Right renal pelvis (tissue), 4 donors: ENCODE measurements at regions not wholly inside any gene's neighbourhood (a gene's known extent, or its start where the extent isn't known, plus 50 kb on each side); places are given as distances from the start of the nearest gene placed in this dataset.

Experiments used
- DNase-seq, 4 donors: peaks; one replicate each; pipeline ENCODE4 v3.0.0-alpha.2; 2013; ENCODE audit warnings: low read depth in 4 of 4, low spot score in 3 of 4, missing footprints in 1 of 4

GRCh38 chr14:71321574-71322315 lies 414.5 kb downstream of the PCNX1 start:
- DNase-seq = peak; percentile 31 to 44 (median 37)

DNA sequence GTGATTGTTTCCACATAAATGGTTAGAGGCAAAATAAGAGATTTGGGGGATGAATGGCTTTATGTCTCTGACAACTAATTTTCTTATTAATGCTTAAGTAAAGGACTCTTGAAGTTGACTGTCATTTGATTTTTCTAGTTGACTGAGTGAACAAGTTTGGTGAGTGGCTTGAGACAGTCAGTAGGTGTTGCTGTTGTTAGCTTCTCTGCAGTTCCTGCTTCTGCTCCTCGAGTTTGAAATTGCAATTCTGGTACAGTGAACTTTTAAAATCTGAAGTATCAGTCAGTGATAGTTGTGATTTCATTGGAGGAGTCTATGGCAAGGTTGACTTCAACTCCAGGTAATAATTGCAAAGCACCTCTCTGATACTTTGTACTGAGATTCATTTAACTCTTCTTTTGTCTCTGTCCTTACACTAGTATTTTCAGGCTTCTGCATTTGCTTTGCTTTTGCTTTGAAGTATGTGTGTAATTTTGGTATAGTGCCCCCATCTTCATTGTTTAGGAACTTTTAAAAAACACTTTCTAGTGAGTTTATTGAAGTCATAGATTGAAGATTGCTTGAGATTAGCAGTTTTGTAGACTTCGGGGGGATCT lies 415.5 kb downstream of the PCNX1 start:
- peak in 3 of 4 donors; percentile 12 to 49 (median 29) for DNase-seq

DNA sequence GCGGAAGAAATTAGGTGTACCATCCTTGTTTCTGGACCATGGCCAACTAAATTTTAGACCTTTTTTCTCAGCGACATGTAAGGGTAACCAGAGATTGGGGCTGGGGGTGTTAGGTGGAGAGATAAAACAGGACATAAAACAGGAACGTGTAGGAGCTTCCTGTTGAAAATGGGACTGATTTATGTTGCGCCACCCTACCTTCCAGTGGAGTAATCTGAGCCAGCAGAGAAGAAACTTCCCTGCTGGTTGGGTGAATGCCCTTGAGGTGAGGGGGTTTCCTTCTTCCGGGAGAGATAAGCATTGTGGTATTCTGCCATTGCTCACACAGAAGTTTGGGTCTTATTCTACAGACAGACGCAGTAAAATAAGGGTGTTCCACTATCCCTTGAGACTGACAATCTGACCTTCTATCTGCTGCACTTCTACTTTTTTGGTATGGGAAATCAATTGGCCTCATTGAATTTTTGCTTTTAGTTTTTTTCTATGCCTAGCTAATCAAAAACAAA lies 417.6 kb downstream of the PCNX1 start:
- DNase-seq = peak in 3 of 4 donors; percentile 13 to 43 (median 20)

GRCh38 chr14:71327691-71328090 lies 420.4 kb downstream of the PCNX1 start:
- no peak for DNase-seq

GRCh38 chr14:71328183-71328582 lies 420.9 kb downstream of the PCNX1 start:
- DNase-seq = no peak

DNA sequence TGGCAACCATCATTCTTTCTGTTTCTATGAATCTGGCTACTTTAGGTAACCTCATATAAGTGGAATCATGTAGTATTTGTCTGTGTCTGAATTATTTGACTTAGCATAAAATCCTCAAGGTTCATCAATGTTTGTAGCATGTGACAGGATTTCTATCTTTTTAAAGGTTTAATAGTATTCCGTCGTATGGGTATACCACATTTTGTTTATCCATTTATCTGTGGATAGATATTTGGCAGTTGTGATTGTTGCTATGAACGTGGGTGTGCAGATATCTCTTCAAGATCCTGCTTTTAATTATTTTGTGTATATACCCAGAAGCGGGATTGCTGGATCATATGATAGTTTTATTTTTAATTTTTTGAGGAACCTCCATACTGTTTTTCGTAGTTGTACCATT lies 421.7 kb downstream of the PCNX1 start:
- DNase-seq = no peak

- no peak for DNase-seq
Measured at GRCh38 chr14:71331403-71331802, 424.1 kb downstream of the PCNX1 start.

- no peak for DNase-seq
Measured at GRCh38 chr14:71332476-71332875, 425.2 kb downstream of the PCNX1 start.

- no peak for DNase-seq
Measured at GRCh38 chr14:71333705-71334104, 426.4 kb downstream of the PCNX1 start.

DNA sequence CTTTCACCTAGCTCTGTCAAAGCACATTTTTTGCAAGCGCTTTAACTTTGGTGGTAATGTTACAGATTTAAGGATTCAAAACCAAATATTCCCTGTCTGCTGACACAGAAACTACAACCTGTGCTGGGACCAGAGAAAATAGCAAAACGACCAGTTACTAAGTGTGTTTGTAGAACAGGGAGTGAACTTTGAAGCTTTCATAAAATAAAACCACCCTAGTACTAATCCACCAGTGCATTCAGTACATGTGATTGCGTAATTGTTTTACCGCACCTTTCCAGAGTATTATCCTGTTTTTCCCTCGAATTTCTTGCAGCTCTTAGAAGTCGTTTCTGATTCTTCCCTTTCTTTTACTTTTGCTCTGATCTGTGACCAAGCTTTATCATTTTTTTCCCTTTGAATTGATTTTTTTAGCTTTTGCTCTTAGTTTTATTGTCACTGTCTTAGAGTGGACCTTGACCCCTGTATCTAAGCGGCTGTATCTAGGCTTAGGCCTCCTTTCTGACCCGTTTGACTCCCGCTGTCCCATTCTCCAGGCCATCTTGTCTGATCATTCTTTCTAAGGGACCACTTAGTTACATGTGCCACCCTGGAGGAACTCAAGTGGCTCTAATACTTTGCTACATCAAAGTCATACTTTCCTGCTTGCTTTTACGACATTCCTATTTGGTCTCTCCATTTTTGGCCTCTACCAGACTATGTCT lies 429.4 kb downstream of the PCNX1 start:
- DNase-seq = no peak

DNA sequence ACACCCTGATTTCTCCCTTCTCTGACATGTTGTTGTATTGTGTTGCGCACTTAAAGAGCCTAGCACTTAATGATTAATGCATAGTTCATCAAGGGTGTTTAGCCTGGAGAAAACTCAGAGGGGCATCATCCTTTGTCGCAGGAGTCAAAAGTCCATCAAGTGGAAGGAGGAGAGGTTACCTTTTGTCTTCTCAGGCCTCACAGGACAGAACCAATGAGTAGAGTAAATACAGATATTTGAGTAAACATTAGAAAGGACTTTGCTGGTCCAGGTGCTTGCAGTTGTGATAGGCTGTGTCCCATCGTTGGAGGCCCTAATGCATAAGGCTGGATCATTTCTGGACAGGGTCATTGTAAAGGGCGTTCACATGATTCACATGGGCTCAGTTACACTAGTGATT lies 430.9 kb downstream of the PCNX1 start:
- DNase-seq = no peak

DNA sequence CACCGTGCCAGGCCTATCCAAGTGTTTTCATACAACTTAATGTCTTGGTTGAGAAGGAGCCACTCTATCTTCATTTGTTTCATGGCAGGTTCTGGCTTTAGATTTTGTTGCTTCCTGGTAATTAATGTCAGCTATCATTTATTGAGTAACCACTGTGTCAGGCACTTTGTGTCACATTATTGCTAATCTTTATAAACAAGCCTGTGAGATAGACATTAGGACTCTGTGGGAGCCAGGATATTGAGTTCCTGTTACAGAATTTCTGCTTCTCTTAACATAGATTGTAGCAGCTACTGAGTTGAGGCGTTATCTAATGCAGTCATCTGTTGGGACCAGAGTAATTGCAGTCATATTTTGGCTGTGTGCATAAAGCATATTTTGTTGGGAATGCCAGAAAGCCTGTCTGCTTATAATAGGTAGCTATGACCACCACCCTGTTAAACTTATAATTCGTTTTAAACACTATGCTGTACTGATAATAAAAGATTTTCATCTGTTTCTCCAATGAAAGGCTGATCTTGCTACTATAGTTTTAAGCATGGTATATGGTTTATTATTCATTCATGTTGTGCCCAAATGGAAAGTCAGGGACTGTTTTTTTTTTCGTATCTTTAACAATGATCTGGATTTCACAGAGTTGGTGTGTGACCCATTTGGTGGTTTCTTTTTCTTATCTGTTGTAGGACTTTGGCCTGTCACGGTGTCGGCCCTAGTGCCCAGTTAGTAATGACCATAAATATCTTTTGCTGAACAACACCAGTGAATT lies 432.6 kb downstream of the PCNX1 start:
- DNase-seq = no peak

DNA sequence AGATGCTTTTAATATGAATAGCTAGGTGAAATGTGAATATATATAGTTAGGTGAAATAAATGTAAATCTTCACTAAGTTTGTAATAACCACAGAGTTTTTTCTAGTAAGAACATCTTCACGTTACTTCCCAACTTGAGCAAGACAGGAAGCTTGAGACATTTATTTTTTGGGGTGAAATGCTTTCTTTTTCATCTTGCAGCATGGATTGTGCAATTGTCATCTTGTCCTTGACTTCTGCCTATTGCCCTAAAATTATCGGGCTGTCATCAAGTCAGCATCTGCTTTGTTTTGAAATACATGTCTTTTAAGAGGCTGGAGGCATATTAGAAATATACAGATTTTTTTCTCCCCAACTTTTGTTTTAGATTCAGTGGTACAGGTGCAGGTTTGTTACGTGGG lies 433.9 kb downstream of the PCNX1 start:
- DNase-seq = no peak

DNA sequence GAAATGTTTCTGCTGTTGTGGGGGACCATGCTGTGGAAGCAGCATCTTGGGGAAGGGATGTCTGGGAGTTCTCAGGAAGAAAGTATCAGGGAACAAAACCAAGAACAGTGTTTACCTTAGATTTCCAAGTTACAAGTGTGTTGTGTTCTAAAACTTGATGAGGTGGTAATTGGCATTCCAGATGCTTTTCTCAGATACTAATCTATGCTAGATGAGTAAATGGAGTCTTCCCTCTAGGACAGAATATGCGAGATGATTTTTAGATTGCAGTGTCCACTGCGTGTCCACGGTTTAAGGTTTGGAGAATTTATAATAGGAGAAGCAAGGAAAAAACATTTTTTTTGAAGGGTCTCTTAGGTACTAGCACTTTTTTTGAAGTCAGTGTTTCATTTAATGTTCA lies 436.5 kb downstream of the PCNX1 start:
- DNase-seq = no peak

- no peak for DNase-seq
Measured at GRCh38 chr14:71344506-71344905, 437.2 kb downstream of the PCNX1 start.

DNA sequence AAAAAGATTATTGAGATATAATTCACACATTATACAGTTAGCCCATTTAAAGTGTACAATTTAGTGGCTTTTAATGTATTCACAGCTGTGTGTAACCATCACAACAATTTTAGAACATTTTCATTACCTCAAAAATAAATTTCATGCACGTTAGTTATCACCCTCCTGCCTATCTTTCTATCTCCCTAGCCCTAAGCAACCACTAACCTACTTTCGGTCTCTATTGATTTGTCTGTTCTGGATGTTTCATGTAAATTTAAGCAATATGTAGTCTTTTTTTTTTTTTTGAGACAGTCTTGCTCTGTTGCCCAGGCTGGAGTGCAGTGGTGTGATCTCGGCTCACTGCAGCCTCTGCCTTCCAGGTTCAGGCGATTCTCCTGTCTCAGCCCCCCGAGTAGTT lies 439.4 kb downstream of the PCNX1 start:
- no peak for DNase-seq

DNA sequence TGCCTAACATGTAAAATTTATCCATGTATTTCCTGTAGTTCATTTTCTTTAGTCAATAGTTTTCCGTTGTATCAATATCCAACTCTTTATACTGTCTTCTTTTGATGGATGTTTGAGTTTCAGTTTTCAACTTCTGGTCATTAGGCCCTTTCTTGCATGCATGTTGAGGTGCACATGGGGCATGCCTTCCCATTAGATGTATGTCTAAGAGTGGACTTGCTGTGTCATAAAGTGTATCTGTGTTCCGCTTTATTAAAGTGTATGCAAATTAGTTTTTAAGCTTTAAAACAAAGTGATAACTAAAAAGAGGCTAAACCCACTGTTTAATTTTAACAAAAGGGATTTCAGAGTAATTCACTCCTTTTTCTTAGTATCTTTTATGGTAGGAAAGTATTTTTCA lies 441.1 kb downstream of the PCNX1 start:
- DNase-seq = no peak

DNA sequence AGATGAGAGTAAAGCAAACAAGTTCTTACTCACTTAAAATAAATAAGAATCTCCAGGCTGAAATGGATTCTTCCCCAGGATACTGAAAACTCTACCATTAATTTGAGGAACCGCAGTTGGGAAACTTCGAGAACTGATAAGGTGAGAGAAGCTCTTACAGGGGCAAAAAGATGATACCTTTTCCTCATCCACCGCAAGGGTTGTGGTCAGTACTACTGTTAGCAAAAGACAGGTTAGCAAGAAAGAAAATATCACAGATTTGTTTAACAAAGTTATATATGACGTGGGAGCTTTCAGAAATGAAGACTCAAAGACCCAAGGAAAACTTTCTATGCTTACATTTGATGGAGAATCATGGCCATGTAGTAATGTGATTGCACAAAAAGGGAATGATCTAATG lies 441.6 kb downstream of the PCNX1 start:
- no peak for DNase-seq

DNA sequence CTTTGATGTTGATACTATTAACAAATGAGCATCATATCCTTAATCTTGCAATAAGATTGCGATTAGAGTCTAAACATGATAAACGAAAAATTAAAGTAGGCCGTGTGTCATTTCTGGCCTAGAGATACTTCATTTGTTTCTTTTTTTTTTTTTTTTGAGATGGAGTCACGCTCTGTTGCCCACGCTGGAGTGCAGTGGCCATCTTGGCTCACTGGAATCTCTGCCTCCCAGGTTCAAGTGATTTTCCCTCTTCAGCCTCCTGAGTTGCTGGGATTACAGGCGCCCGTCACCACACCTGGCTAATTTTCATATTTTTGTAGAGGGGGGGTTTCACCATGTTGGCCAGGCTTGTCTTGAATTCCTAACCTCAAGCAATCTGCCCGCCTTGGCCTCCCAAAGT lies 446.9 kb downstream of the PCNX1 start:
- DNase-seq = no peak

DNA sequence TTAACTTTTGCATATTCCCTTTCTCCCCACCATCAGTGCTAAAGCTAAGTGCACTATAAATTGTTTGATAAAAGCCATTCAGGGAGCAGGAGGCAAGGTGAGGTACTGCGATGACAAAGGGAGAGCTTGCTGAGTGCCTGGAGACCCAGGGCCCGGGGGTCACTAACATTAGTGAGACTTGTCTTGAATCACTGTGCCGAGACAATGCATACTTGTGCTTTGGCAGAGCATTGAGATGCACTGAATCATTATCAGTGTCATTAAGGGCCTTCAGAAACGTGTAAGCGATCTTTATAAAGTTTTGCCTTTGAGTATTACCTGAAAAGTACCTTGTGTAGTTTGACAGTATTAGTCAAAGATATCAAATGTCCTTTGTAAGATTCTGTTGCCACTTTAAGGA lies 447.5 kb downstream of the PCNX1 start:
- DNase-seq = no peak
